T-helper 2 cell treated with Interferon-gamma antibody and Interleukin-4, amounts not matched to agents 5 μg/mL and 100 μg/mL, for 36 hours (primary cell): ENCODE measurements at regions not wholly inside any gene's neighbourhood (a gene's known extent, or its start where the extent isn't known, plus 50 kb on each side); places are given as distances from the start of the nearest gene placed in this dataset.

Experiments used
- DNase-seq: peaks from one replicate; pipeline ENCODE4 v3.0.0; 2021; ENCODE audit warnings: low spot score
- H3K27ac Mint-ChIP-seq: one replicate; pipeline ENCODE4 v1.8.0; 2021; ENCODE audit warnings: mild to moderate bottlenecking, mixed read lengths
- H3K27me3 Mint-ChIP-seq: one replicate; pipeline ENCODE4 v1.8.0; 2021; ENCODE audit warnings: low read depth, mixed read lengths
- H3K36me3 Mint-ChIP-seq: one replicate; pipeline ENCODE4 v1.8.0; 2021; ENCODE audit warnings: low read depth, mixed read lengths
- H3K4me1 Mint-ChIP-seq: one replicate; pipeline ENCODE4 v1.8.0; 2021; ENCODE audit warnings: low read depth, mixed read lengths
- H3K4me3 Mint-ChIP-seq: one replicate; pipeline ENCODE4 v1.8.0; 2022; ENCODE audit warnings: mild to moderate bottlenecking, moderate library complexity, mixed read lengths
- H3K9me3 Mint-ChIP-seq: one replicate; pipeline ENCODE4 v1.8.0; 2021; ENCODE audit warnings: mixed read lengths

GRCh38 chr5:124692950-124693349 is 53.5 kb downstream of the ZNF608 start:
- Mint-ChIP-seq H3K36me3 (no peaks in the 10 kb centered on the region), H3K27me3 (no peaks in the 10 kb centered on the region), H3K4me3 (no peak overlapping the region), H3K4me1 (no peaks in the 10 kb centered on the region), H3K27ac (no peak overlapping the region), H3K9me3 (no peaks in the 10 kb centered on the region)
- DNase-seq: no peak

GRCh38 chr5:124692324-124692723 is 54.1 kb downstream of the ZNF608 start:
- Mint-ChIP-seq H3K4me1 (no peaks in the 10 kb centered on the region), H3K4me3 (no peak overlapping the region), H3K9me3 (no peaks in the 10 kb centered on the region), H3K27ac (no peak overlapping the region), H3K27me3 (no peaks in the 10 kb centered on the region), H3K36me3 (no peaks in the 10 kb centered on the region)
- DNase-seq: no peak

GRCh38 chr5:124689653-124690052 is 56.8 kb downstream of the ZNF608 start:
- Mint-ChIP-seq H3K36me3 (no peaks in the 10 kb centered on the region), H3K27me3 (no peaks in the 10 kb centered on the region), H3K27ac (no peak overlapping the region), H3K9me3 (no peaks in the 10 kb centered on the region), H3K4me3 (no peak overlapping the region), H3K4me1 (no peaks in the 10 kb centered on the region)
- no peak for DNase-seq

GRCh38 chr5:124686239-124687004 is 60.0 kb downstream of the ZNF608 start:
- H3K9me3 Mint-ChIP-seq: no peaks in the 10 kb centered on the region
- no peak overlapping the region for H3K27ac Mint-ChIP-seq
- no peak for DNase-seq
- H3K27me3 Mint-ChIP-seq: no peaks in the 10 kb centered on the region
- H3K36me3 Mint-ChIP-seq: no peaks in the 10 kb centered on the region
- H3K4me3 Mint-ChIP-seq: no peak overlapping the region
- no peaks in the 10 kb centered on the region for H3K4me1 Mint-ChIP-seq

GRCh38 chr5:124685404-124685930 is 61.0 kb downstream of the ZNF608 start:
- H3K9me3 Mint-ChIP-seq: no peaks in the 10 kb centered on the region
- no peaks in the 10 kb centered on the region for H3K4me1 Mint-ChIP-seq
- no peaks in the 10 kb centered on the region for H3K36me3 Mint-ChIP-seq
- no peak for DNase-seq
- no peak overlapping the region for H3K27ac Mint-ChIP-seq
- no peak overlapping the region for H3K4me3 Mint-ChIP-seq
- no peaks in the 10 kb centered on the region for H3K27me3 Mint-ChIP-seq

GRCh38 chr5:124683917-124684555 is 62.4 kb downstream of the ZNF608 start:
- Mint-ChIP-seq H3K9me3 (no peaks in the 10 kb centered on the region), H3K27ac (no peak overlapping the region), H3K4me3 (no peak overlapping the region), H3K4me1 (no peaks in the 10 kb centered on the region), H3K36me3 (no peaks in the 10 kb centered on the region), H3K27me3 (no peaks in the 10 kb centered on the region)
- DNase-seq: no peak

GRCh38 chr5:124679578-124680199 is 66.8 kb downstream of the ZNF608 start:
- no peak for DNase-seq
- H3K4me3 Mint-ChIP-seq: no peak overlapping the region
- H3K9me3 Mint-ChIP-seq: no peaks in the 10 kb centered on the region
- no peaks in the 10 kb centered on the region for H3K27me3 Mint-ChIP-seq
- H3K27ac Mint-ChIP-seq: no peak overlapping the region
- no peaks in the 10 kb centered on the region for H3K36me3 Mint-ChIP-seq
- H3K4me1 Mint-ChIP-seq: no peaks in the 10 kb centered on the region

GRCh38 chr5:124678922-124679519 is 67.4 kb downstream of the ZNF608 start:
- Mint-ChIP-seq H3K9me3 (no peaks in the 10 kb centered on the region), H3K27me3 (no peaks in the 10 kb centered on the region), H3K4me1 (no peaks in the 10 kb centered on the region), H3K4me3 (no peak overlapping the region), H3K27ac (no peak overlapping the region), H3K36me3 (no peaks in the 10 kb centered on the region)
- DNase-seq: no peak

- Mint-ChIP-seq H3K4me1 (no peaks in the 10 kb centered on the region), H3K36me3 (no peaks in the 10 kb centered on the region), H3K27me3 (no peaks in the 10 kb centered on the region), H3K27ac (no peak overlapping the region), H3K9me3 (no peaks in the 10 kb centered on the region), H3K4me3 (no peak overlapping the region)
- DNase-seq: no peak
Observed at GRCh38 chr5:124678468-124678867, 68.0 kb downstream of the ZNF608 start.

GRCh38 chr5:124677374-124678351 is 68.8 kb downstream of the ZNF608 start:
- Mint-ChIP-seq H3K27ac (no peak overlapping the region), H3K36me3 (no peaks in the 10 kb centered on the region), H3K4me3 (no peak overlapping the region), H3K9me3 (no peaks in the 10 kb centered on the region), H3K27me3 (no peaks in the 10 kb centered on the region), H3K4me1 (no peaks in the 10 kb centered on the region)
- no peak for DNase-seq

GRCh38 chr5:124675931-124676846 is 70.2 kb downstream of the ZNF608 start:
- Mint-ChIP-seq H3K9me3 (no peaks in the 10 kb centered on the region), H3K4me3 (no peak overlapping the region), H3K4me1 (no peaks in the 10 kb centered on the region), H3K27me3 (no peaks in the 10 kb centered on the region), H3K27ac (no peak overlapping the region), H3K36me3 (no peaks in the 10 kb centered on the region)
- DNase-seq: no peak

- Mint-ChIP-seq H3K4me3 (no peak overlapping the region), H3K27ac (no peak overlapping the region), H3K9me3 (no peaks in the 10 kb centered on the region), H3K27me3 (no peaks in the 10 kb centered on the region), H3K36me3 (no peaks in the 10 kb centered on the region), H3K4me1 (no peaks in the 10 kb centered on the region)
- no peak for DNase-seq
Observed at GRCh38 chr5:124671193-124671592, 75.2 kb downstream of the ZNF608 start.
